ENCODE measurements at regions not wholly inside any gene's neighbourhood (a gene's known extent, or its start where the extent isn't known, plus 50 kb on each side); places are given as distances from the start of the nearest gene placed in this dataset.
"Not testable (repeated sequence)": the region's sequence is repeated elsewhere in the genome, so short reads cannot be mapped to it uniquely, and the experiment has no call there.

- not testable (repeated sequence) for FAIRE-seq; DNase-seq (ENCODE audit: low spot score)
These were observed 267.2 kb downstream of the MEF2C start for GRCh38 chr5:88615767-88616166.

- FAIRE-seq (no peak), DNase-seq (ENCODE audit: low spot score) (no peak)
These were observed 269.9 kb downstream of the MEF2C start for GRCh38 chr5:88613051-88613450.

GRCh38 chr5:88610586-88610985, 272.4 kb downstream of the MEF2C start:
- DNase-seq (ENCODE audit: low spot score) (no peak), FAIRE-seq (no peak)

DNA sequence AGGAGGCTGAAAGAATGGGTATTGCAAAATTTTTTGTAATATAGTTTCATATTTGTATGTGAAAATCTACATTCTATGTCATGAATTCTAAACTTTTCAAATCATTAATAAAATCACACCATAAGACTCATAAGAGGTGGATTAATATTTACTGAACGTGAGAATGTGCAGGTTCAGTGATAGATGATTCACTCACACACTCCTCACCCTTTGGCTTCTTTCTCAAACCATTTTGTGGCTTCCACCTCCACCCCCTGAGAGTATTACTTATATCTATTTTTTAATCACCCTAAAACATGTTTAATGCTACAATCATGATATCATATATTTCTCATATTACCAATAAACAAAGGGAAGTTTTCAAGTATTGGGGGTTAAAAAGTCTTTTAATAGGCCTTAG, 275.5 kb downstream of the MEF2C start:
- DNase-seq (ENCODE audit: low spot score) (no peak), FAIRE-seq (no peak)

GRCh38 chr5:88606626-88607025, 276.4 kb downstream of the MEF2C start:
- DNase-seq (ENCODE audit: low spot score) (no peak), FAIRE-seq (no peak)

DNA sequence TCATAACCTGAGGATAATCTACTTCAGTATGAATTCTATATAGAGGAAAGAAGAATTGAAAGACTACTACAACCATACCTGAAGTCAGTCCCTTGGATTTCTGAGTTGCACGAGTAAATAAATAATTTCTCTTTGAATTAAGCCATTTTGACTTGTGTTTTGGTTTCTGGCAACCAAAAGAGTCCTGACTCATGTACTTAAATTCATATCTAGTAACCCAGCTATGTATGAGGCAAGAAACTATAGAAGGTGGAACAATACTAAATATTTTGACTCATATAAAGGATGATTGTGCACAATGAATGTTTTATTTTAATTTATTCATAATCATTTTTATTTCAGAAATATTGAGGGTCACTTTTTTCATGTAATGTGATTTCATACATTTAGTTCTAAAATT, 276.8 kb downstream of the MEF2C start:
- FAIRE-seq (no peak), DNase-seq (ENCODE audit: low spot score) (no peak)

DNA sequence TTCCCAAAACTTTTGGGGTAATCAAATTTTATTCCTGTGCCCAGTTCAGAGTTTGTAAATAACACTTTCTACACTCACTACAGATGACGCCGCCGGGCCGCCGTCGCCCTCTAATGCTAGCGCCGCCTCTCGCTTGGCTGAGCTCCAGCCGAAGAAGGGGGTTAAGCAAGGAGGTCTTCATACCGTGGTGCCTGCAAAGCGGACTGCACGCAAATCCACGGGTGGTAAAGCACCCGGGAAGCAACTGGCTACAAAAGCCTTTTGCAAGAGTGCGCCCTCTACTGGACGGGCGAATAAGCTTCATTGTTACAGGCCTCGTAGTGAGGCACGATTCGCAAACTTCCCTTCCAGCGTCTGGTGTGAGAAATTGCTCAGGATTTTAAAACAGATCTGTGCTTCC, 280.4 kb downstream of the MEF2C start:
- FAIRE-seq (no peak), DNase-seq (ENCODE audit: low spot score) (no peak)

DNA sequence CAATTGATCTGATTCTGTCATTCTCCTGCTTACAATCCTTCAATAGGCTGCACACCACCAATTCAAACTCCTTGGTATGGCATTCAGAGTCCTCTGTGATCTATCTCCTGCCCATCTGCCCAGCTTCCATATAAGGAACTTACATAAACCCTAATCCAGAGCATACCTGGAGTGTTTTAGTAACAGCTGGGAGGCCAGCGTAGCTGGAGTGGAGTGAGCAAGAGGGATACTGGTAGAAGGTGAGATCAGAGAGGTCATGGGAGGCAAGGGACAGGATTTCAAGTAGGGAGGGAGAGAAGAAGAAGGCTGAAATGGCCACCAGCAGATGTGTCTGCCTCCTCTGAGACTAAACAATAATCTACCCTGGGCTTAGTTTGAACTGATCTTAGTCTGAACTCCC, 288.5 kb downstream of the MEF2C start:
- FAIRE-seq = no peak

GRCh38 chr5:88588609-88589008, 294.4 kb downstream of the MEF2C start:
- FAIRE-seq (no peak), DNase-seq (ENCODE audit: low spot score) (no peak)

More for the DNA sequence above, 288.5 kb downstream of the MEF2C start:
- DNase-seq (ENCODE audit: low spot score) = no peak

DNA sequence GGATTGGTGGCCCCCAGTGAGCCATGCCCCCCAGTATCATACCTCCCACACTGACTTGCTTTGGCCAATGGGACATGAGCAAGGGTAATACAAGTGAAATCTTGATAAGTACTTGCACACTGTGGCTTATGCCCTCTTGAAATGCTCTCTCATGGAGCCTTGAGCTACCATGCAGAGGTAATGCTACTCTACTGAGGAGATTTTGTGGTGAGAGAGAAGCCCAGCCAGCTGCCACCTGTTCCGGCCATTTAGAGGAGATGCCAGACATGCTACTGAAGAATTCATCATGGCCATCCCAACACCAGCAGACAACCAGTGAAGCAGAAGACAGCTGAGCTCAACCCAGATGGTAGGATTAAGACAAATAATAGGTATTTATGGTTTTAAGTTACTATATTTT, 299.5 kb downstream of the MEF2C start:
- no peak for FAIRE-seq
- DNase-seq (ENCODE audit: low spot score) = no peak

GRCh38 chr5:88558366-88558765, 289.7 kb upstream of the TMEM161B start:
- no peak for FAIRE-seq

GRCh38 chr5:88557881-88558280, 289.2 kb upstream of the TMEM161B start:
- DNase-seq (ENCODE audit: low spot score) (no peak), FAIRE-seq (no peak)

More at GRCh38 chr5:88558366-88558765, 289.7 kb upstream of the TMEM161B start:
- no peak for DNase-seq (ENCODE audit: low spot score)

DNA sequence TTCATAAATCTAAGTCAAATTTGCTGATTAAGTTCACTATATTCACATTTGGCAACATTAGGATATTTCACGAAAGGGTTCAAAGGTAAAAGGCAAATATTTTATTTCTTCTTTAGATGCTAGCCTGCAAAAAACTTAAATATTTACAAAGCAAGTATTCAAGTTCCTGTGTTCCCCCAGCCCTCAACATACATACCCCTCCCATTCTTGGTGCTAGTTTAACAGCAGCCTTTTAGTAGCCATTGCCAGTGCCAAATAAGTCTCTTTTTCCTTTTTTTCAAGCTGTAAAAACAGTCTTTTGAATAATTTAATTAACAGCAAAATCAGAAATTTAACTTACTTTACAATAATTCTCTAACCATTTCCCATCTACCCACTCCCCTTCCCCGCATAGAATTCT, 288.5 kb upstream of the TMEM161B start:
- DNase-seq (ENCODE audit: low spot score) = no peak
- FAIRE-seq = no peak

DNA sequence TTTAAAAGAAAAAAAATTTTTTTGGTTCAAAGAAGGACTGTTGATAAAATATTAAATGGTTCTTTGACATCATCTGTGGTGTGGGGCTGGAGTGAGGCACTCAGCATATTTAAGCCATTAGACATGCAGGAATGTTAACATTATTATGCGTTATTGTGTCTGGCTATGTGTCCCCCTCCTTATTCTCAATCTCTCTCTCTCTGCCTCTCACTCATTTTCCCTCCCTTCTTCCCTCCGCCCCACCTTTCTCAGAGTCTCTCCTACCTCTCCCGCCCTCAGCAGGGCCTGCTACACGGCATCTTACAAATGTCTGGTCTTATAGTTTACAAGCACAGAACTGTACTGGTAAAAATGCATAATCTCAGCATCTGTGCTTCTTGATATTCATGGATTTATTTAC, 287.8 kb upstream of the TMEM161B start:
- DNase-seq (ENCODE audit: low spot score) (no peak), FAIRE-seq (no peak)

GRCh38 chr5:88555674-88556073, 287.0 kb upstream of the TMEM161B start:
- DNase-seq (ENCODE audit: low spot score) (peak; percentile 18), FAIRE-seq (no peak)

- FAIRE-seq = no peak
- DNase-seq (ENCODE audit: low spot score) = no peak
These were observed 285.3 kb upstream of the TMEM161B start for GRCh38 chr5:88553986-88554385.

- FAIRE-seq (no peak), DNase-seq (ENCODE audit: low spot score) (no peak)
These were observed 284.7 kb upstream of the TMEM161B start for GRCh38 chr5:88553136-88553875.

GRCh38 chr5:88552426-88552825, 283.8 kb upstream of the TMEM161B start:
- FAIRE-seq = no peak

DNA sequence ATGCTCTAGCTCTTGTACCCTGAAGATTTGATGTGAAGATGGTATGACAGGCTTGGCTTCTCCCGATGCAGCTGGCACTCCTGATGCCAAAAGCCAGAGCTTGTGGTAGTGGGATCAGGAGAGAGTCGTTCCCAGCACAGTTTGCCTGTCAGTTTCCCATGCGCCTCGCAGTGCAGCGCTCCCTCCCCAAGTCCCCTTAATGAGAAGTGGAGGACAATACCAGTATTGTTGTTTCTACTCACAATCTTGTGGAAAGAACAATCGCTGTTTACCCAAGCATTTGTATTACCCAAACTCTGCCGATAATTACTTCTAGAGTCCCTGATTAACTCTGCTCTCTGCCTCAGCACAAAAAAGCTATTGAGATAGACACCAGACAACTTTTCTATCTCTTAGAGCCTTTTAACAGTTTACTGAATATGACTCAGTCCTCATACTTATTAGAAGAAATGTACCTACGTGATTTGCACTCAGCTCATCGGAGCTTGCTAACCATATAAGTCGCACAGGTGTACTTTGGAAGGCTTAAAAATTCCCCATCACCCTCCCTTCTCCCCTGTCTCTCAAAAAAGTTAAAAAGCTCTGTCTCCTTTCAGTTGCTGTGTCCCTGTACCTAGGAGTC, 283.2 kb upstream of the TMEM161B start:
- DNase-seq (ENCODE audit: low spot score) = no peak
- no peak for FAIRE-seq

More at GRCh38 chr5:88552426-88552825, 283.8 kb upstream of the TMEM161B start:
- no peak for DNase-seq (ENCODE audit: low spot score)

- DNase-seq (ENCODE audit: low spot score) (no peak), FAIRE-seq (no peak)
These were observed 282.1 kb upstream of the TMEM161B start for GRCh38 chr5:88550736-88551135.

DNA sequence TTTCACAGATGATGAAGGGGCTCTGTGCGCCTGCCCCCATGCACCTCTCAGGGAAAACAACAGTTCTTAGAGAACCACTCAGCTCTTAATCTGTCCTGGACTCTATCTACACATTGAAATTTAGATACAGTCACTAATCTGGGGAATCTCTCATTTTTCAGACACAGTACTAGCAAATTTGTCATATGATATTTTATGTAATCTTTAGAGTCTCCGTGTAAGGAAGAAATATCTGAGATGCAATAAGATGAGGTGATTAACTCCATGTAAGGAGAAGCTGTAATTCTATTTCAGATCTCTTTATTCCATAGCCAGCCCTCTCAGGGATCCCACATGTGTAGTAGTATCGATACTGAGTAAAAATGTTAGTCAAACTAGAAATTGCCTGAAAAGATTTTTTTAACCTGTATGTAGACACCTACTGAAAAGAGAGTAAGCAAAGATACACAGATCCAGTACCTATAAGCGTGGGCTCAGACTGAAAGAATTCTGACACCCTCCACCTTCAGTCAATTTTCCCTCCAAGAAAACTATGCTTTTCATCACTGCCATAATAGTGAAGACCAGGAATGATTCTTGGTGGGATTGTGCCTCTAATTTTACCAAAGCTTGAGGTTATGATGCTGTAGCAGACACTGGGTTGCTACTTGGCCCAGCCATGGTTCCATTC, 279.6 kb upstream of the TMEM161B start:
- FAIRE-seq (no peak), DNase-seq (ENCODE audit: low spot score) (no peak)

DNA sequence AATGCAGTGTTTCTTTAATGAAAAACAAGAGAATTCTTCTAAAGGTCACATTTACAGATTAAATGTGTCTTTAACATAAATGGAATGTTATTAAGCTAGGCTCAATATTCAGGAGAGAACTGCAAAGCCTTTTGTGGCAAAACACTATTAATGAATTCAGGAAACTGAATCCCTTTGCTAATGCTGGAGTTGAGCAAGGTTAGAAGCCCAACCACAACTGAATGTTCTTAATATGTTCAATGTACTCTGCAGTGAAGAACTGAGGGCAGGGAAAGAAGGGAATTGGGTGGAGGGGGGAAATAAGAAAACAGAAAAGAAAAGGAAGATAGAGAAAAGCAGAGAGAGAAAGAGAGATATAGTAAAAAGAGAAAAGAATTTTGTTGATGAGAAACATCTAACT, 276.7 kb upstream of the TMEM161B start:
- DNase-seq (ENCODE audit: low spot score) (no peak), FAIRE-seq (no peak)

DNA sequence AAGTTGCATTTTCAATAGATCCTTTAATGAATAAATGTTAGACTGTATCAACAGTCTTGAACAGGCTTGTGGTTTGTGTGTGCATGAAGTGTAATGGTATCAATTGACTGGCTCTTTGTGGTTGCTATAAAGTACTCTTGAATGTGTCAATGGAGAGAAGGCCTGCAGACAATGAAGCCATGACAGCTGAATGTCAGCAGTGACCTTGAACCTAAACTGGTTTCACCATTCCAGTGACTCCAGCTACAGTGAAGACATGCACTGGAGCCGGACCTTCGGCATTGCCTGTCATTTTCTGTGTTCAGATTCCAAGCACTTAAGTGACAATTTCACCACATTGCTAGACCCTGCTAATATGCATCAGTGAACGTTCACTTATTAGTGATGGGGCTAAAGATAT, 276.0 kb upstream of the TMEM161B start:
- DNase-seq (ENCODE audit: low spot score) (no peak), FAIRE-seq (no peak)
